HepG2 (cell line): ENCODE measurements at regions not wholly inside any gene's neighbourhood (a gene's known extent, or its start where the extent isn't known, plus 50 kb on each side); places are given as distances from the start of the nearest gene placed in this dataset.

Source experiments
- ATAC-seq: fragments of 200-7000 bp; cut with Tn5 transposase; 3 replicates; pipeline ENCODE4 v1.9.1; 2020; ENCODE audit warnings: mild to moderate bottlenecking, moderate library complexity
- BruUV-seq: library from RNA; stranded (reverse); fragments of 400-500 nt; replicated peaks from 2 replicates; lab custom pipeline; 2021; lab: Mats Ljungman, UMichigan
- CTCF ChIA-PET: fragments of 300-600 bp; formaldehyde crosslinking; extraction: SDS; loops from one replicate; lab custom pipeline; 2021; ENCODE audit warnings: low total read pairs, inconsistent platforms, low intra/inter-chr PET ratio; lab: Yijun Ruan, JAX
- POLR2A ChIA-PET: fragments of 350-600 bp; sonication (Branson Sonifier 250); formaldehyde crosslinking; loops from one replicate; lab custom pipeline; 2020; ENCODE audit warnings: antibody characterized with exemption, inconsistent platforms; lab: Yijun Ruan, JAX
- DNase-seq: peaks from one replicate; pipeline ENCODE4 v3.0.0-alpha.2; 2015; ENCODE audit warnings: low spot score
- FAIRE-seq: peaks from 3 replicates; lab custom pipeline; 2011; peaks lifted over from hg19 to GRCh38; lab: Jason Lieb, UNC
- H2AFZ ChIP-seq: one replicate; pipeline ENCODE4 v1.6.1; 2011; ENCODE audit warnings: low read length, inconsistent platforms
- H3K27ac ChIP-seq: fragments of 300-600 bp; 3 replicates; pipeline ENCODE4 v1.8.0; 2011; ENCODE audit warnings: mixed run types, mild to moderate bottlenecking, mixed read lengths, low read length, inconsistent platforms; ENCODE audit not compliant: insufficient read depth; ENCODE audit errors: extremely low read length
- H3K27me3 ChIP-seq, 2 experiments: fragments of 200-600 bp in 1 of 2; 2 replicates in 1 of 2; 3 replicates in 1 of 2; pipeline versions ENCODE4 v1.6.0 to v1.8.0; 2011; ENCODE audit warnings: low read length in 2 of 2, mild to moderate bottlenecking in 2 of 2, moderate library complexity in 2 of 2, inconsistent platforms in 1 of 2; ENCODE audit not compliant: insufficient read depth in 2 of 2, control insufficient read depth in 1 of 2
- H3K36me3 ChIP-seq, 2 experiments: fragments of 200-600 bp in 1 of 2; replicated peaks in 1 of 2; 2 replicates in 1 of 2; 3 replicates in 1 of 2; pipeline versions ENCODE4 v1.5.1 to v1.8.0; 2011; ENCODE audit warnings: low read length in 2 of 2, inconsistent platforms in 1 of 2; ENCODE audit not compliant: insufficient read depth in 2 of 2, control insufficient read depth in 1 of 2
- H3K4me1 ChIP-seq: 2 replicates; pipeline ENCODE4 v1.5.1; 2012; ENCODE audit warnings: low read length, inconsistent platforms; ENCODE audit not compliant: insufficient read depth
- H3K4me2 ChIP-seq: 2 replicates; pipeline ENCODE4 v1.6.0; 2011; ENCODE audit warnings: low read depth, low read length, inconsistent platforms
- H3K4me3 ChIP-seq, 3 experiments: fragments of 200-600 bp in 1 of 3; sonication (generic), shearing (Covaris generic) in 1 of 3; replicated peaks in 1 of 3; 2 replicates each; pipeline ENCODE4 v1.5.1; 2011 to 2016; ENCODE audit warnings: low read length in 3 of 3, inconsistent platforms in 2 of 3, low read depth in 2 of 3, mild to moderate bottlenecking in 2 of 3, control low read depth in 1 of 3, mixed read lengths in 1 of 3; ENCODE audit not compliant: insufficient read depth in 1 of 3
- H3K79me2 ChIP-seq: one replicate; pipeline ENCODE4 v1.6.1; 2011; ENCODE audit warnings: low read length, inconsistent platforms; ENCODE audit not compliant: insufficient read depth
- H3K9ac ChIP-seq: 2 replicates; pipeline ENCODE4 v1.6.0; 2011; ENCODE audit warnings: mild to moderate bottlenecking, low read depth, low read length, inconsistent platforms; ENCODE audit not compliant: insufficient read depth
- H3K9me3 ChIP-seq: 2 replicates; pipeline ENCODE4 v1.5.1; 2012; ENCODE audit warnings: mild to moderate bottlenecking, low read length
- H4K20me1 ChIP-seq: 2 replicates; pipeline ENCODE4 v1.6.0; 2011; ENCODE audit warnings: inconsistent platforms, mild to moderate bottlenecking, low read length, moderate library complexity; ENCODE audit not compliant: insufficient read depth
- MAFF ChIP-seq: IDR thresholded peaks from 2 replicates; pipeline ENCODE4 v1.6.1; 2011; ENCODE audit warnings: low read depth, low read length, improper control_type of control experiment
- TBP ChIP-seq: sonication (generic); formaldehyde crosslinking; IDR thresholded peaks from 2 replicates; pipeline ENCODE4 v1.5.0; 2020; ENCODE audit warnings: missing genetic modification reagents
- TFDP1 ChIP-seq: IDR thresholded peaks from 2 replicates; pipeline ENCODE4 v1.6.1; 2016; ENCODE audit warnings: missing compliant biosample characterization, missing genetic modification reagents, borderline replicate concordance
- TOPORS ChIP-seq: sonication (generic); formaldehyde crosslinking; IDR thresholded peaks from 2 replicates; pipeline ENCODE4 v1.8.0; 2023; ENCODE audit warnings: mild to moderate bottlenecking, missing genetic modification reagents
- ZBTB20 ChIP-seq: sonication (generic); formaldehyde crosslinking; IDR thresholded peaks from 2 replicates; pipeline ENCODE4 v1.8.1; 2023; ENCODE audit warnings: missing genetic modification reagents, low read depth, mild to moderate bottlenecking, borderline replicate concordance
- ZMAT3 ChIP-seq: sonication (generic); formaldehyde crosslinking; conservative IDR thresholded peaks from 2 replicates; pipeline ENCODE4 v1.7.0; 2021; ENCODE audit warnings: missing genetic modification reagents
- ZNF235 ChIP-seq: sonication (generic); formaldehyde crosslinking; IDR thresholded peaks from 2 replicates; pipeline ENCODE4 v1.8.1; 2023; ENCODE audit warnings: mild to moderate bottlenecking, missing genetic modification reagents, borderline replicate concordance
- ZNF484 ChIP-seq: sonication (generic); formaldehyde crosslinking; IDR thresholded peaks from 2 replicates; pipeline ENCODE4 v1.5.1; 2020; ENCODE audit warnings: mild to moderate bottlenecking, low read depth, missing genetic modification reagents, borderline replicate concordance
- ZNF7 ChIP-seq: IDR thresholded peaks from 2 replicates; pipeline ENCODE4 v1.6.1; 2016; ENCODE audit warnings: missing biosample characterization, missing genetic modification reagents
- ZNF740 ChIP-seq: sonication (generic); formaldehyde crosslinking; IDR thresholded peaks from 2 replicates; pipeline ENCODE4 v1.4.0; 2020; ENCODE audit warnings: missing genetic modification reagents
- ZNF781 ChIP-seq: sonication (generic); formaldehyde crosslinking; IDR thresholded peaks from 2 replicates; pipeline ENCODE4 v1.5.1; 2020; ENCODE audit warnings: borderline replicate concordance, mild to moderate bottlenecking, missing genetic modification reagents; ENCODE audit errors: not compliant biosample characterization
- WGBS: methylation state at CpG from one replicate; pipeline ENCODE4 v1.1.6; 2017; ENCODE audit warnings: low lambda C conversion rate; 5-methylcytosine and 5-hydroxymethylcytosine counted together
- in situ Hi-C: cut with HindIII; loops from 2 replicates; pipeline ENCODE4 v1.10.0; 2017; ENCODE audit warnings: low pct_unique_long_range_greater_than_20kb; ENCODE audit not compliant: extremely low pct_ligation_motif_present
- intact Hi-C: fragments of 100-400 bp; cut with micrococcal nuclease; formaldehyde crosslinking; loops from one replicate; pipeline ENCODE4 v1.10.0; 2022; ENCODE audit not compliant: unreplicated experiment

- TF ChIP-seq MAFF (no peak), ZBTB20 (no peak), ZNF740 (CRISPR knock-in tag) (no peak), ZNF781 (CRISPR knock-in tag) (no peak), ZMAT3 (CRISPR knock-in tag) (no peak)
Measured at GRCh38 chr5:172548311-172548731, 92.7 kb upstream of the NEURL1B start (continued).

- H3K9me3 ChIP-seq = no peaks in the 10 kb centered on the region
- no peak overlapping the region for H3K4me2 ChIP-seq
- H3K4me1 ChIP-seq = no peaks in the 10 kb centered on the region
- H4K20me1 ChIP-seq = no peaks in the 10 kb centered on the region
- FAIRE-seq (no peak), DNase-seq (no peak), ATAC-seq (no peak)
- WGBS = 32% methylated on average over 5 of the region's 5 CpGs
- H3K79me2 ChIP-seq = no peaks in the 10 kb centered on the region
- H3K9ac ChIP-seq = no peak overlapping the region
- no TSS peak for BruUV-seq
- intact Hi-C loops (no loop called here), in situ Hi-C loops (no loop called here)
- POLR2A ChIA-PET = no interaction called here
- H3K27me3 ChIP-seq = peaks cover 4 to 60% of the 10 kb centered on the region in 2 experiments; a peak in 4 of 5 replicates
- no peak overlapping the region for H2AFZ ChIP-seq
- CTCF ChIA-PET = no interaction called here
- H3K36me3 ChIP-seq = no peaks in the 10 kb centered on the region
- no peak overlapping the region for H3K4me3 ChIP-seq
- no peak overlapping the region for H3K27ac ChIP-seq
- TF ChIP-seq ZNF7 (CRISPR knock-in tag) = no peak
- no peak for TF ChIP-seq TBP (CRISPR knock-in tag)
- no peak for TF ChIP-seq ZNF484 (CRISPR knock-in tag)
- TF ChIP-seq TOPORS = no peak
- no peak for TF ChIP-seq ZNF235 (CRISPR knock-in tag)
- no peak for TF ChIP-seq TFDP1 (CRISPR knock-in tag)
- TF ChIP-seq, all 625 proteins: peak for 0
Measured at GRCh38 chr5:172546196-172546595, 91.9 kb upstream of the SH3PXD2B start.
